ENCODE measurements at regions not wholly inside any gene's neighbourhood (a gene's known extent, or its start where the extent isn't known, plus 50 kb on each side); places are given as distances from the start of the nearest gene placed in this dataset.

DNA sequence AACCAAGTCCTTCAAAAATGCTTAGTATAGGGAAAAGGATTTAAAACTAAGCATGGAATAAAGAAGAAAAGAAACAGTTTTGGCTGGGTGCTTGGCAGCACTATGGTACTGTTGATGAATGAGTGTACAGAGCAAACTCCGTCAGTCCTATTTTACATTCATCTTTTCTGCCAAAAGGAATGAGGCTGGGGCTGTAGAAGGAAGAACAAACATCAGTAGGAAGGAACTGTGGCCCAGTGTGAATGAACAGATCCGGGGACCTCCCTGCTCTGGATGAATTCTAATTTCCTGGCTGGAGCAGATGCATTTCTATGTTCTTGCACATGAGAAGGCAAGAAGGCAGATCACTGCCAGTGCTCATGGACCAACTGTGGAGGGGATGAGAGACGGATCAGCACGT is 474.0 kb upstream of the MEIS1 start:
- TF ChIP-seq, protein P1, sequence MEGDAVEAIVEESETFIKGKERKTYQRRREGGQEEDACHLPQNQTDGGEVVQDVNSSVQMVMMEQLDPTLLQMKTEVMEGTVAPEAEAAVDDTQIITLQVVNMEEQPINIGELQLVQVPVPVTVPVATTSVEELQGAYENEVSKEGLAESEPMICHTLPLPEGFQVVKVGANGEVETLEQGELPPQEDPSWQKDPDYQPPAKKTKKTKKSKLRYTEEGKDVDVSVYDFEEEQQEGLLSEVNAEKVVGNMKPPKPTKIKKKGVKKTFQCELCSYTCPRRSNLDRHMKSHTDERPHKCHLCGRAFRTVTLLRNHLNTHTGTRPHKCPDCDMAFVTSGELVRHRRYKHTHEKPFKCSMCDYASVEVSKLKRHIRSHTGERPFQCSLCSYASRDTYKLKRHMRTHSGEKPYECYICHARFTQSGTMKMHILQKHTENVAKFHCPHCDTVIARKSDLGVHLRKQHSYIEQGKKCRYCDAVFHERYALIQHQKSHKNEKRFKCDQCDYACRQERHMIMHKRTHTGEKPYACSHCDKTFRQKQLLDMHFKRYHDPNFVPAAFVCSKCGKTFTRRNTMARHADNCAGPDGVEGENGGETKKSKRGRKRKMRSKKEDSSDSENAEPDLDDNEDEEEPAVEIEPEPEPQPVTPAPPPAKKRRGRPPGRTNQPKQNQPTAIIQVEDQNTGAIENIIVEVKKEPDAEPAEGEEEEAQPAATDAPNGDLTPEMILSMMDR (conservative IDR thresholded peaks at IDR 0.05; ENCODE audit: low read depth, low read length) = no peak
- no peak for TF ChIP-seq SMC3 (IDR thresholded peaks at IDR 0.05; ENCODE audit: low read depth, low read length)
- no peak for TF ChIP-seq MXI1 (IDR thresholded peaks at IDR 0.05; ENCODE audit: borderline replicate concordance, low read depth, low read length)

Data from IMR-90 (cell line).